DOHH2 (cell line): ENCODE measurements at regions not wholly inside any gene's neighbourhood (a gene's known extent, or its start where the extent isn't known, plus 50 kb on each side); places are given as distances from the start of the nearest gene placed in this dataset.

ENCODE experiments used
- H3F3A ChIP-seq: fragments of 200-600 bp; sonication (generic), shearing (Covaris generic); 2 replicates; pipeline ENCODE4 v1.6.0; 2016; ENCODE audit warnings: antibody characterized with exemption, mild to moderate bottlenecking; ENCODE audit not compliant: control insufficient read depth, insufficient read depth
- H3K27ac ChIP-seq: fragments of 200-600 bp; sonication (generic); 2 replicates; pipeline ENCODE4 v1.5.1; 2014; ENCODE audit warnings: low read depth, mild to moderate bottlenecking, low read length, moderate library complexity
- H3K27me3 ChIP-seq: fragments of 200-600 bp; sonication (generic); 2 replicates; pipeline ENCODE4 v1.6.1; 2014; ENCODE audit warnings: mild to moderate bottlenecking, low read length, mixed read lengths; ENCODE audit not compliant: control insufficient read depth
- H3K36me3 ChIP-seq: fragments of 200-600 bp; sonication (generic); 2 replicates; pipeline ENCODE4 v1.6.1; 2014; ENCODE audit warnings: mild to moderate bottlenecking, low read length, moderate library complexity, mixed read lengths; ENCODE audit not compliant: control insufficient read depth
- H3K4me1 ChIP-seq: fragments of 200-600 bp; sonication (generic); 2 replicates; pipeline ENCODE4 v1.6.1; 2014; ENCODE audit warnings: mild to moderate bottlenecking, low read length, mixed read lengths; ENCODE audit not compliant: control insufficient read depth
- H3K4me2 ChIP-seq: fragments of 200-600 bp; sonication (generic); 2 replicates; pipeline ENCODE4 v1.6.0; 2014; ENCODE audit warnings: mild to moderate bottlenecking, low read length, moderate library complexity
- H3K4me3 ChIP-seq: fragments of 200-600 bp; sonication (generic); 2 replicates; pipeline ENCODE4 v1.5.1; 2014; ENCODE audit warnings: mild to moderate bottlenecking, low read length, mixed read lengths
- H3K79me2 ChIP-seq: fragments of 200-600 bp; sonication (generic); 2 replicates; pipeline ENCODE4 v1.6.1; 2014; ENCODE audit warnings: mild to moderate bottlenecking, low read length, mixed read lengths; ENCODE audit not compliant: control insufficient read depth
- H3K9me2 ChIP-seq: fragments of 200-600 bp; sonication (generic); replicated peaks from 2 replicates; pipeline ENCODE4 v1.6.1; 2014; ENCODE audit warnings: mild to moderate bottlenecking, low read length, mixed read lengths; ENCODE audit not compliant: control insufficient read depth
- H3K9me3 ChIP-seq: fragments of 200-600 bp; sonication (generic); 2 replicates; pipeline ENCODE4 v1.6.1; 2014; ENCODE audit warnings: antibody characterized with exemption, low read length, mixed read lengths; ENCODE audit not compliant: control insufficient read depth, insufficient read depth
- H4K20me1 ChIP-seq: fragments of 200-600 bp; sonication (generic); 2 replicates; pipeline ENCODE4 v1.6.0; 2014; ENCODE audit warnings: low read depth, mild to moderate bottlenecking, antibody characterized with exemption, low read length, moderate library complexity; ENCODE audit not compliant: control insufficient read depth, insufficient read depth
- EZH2phosphoT487 ChIP-seq: fragments of 200-600 bp; sonication (generic); IDR thresholded peaks from 2 replicates; pipeline ENCODE4 v1.6.1; 2017; ENCODE audit warnings: borderline replicate concordance, mild to moderate bottlenecking, antibody characterized with exemption, low read length, moderate library complexity, mixed read lengths
- TF ChIP-seq, protein P1 (sequence below): fragments of 200-600 bp; sonication (generic); IDR thresholded peaks from one replicate; pipeline ENCODE4 v1.5.1; 2014; ENCODE audit warnings: antibody characterized with exemption, mild to moderate bottlenecking, low read depth, low read length; ENCODE audit not compliant: poor library complexity, severe bottlenecking

DNA sequence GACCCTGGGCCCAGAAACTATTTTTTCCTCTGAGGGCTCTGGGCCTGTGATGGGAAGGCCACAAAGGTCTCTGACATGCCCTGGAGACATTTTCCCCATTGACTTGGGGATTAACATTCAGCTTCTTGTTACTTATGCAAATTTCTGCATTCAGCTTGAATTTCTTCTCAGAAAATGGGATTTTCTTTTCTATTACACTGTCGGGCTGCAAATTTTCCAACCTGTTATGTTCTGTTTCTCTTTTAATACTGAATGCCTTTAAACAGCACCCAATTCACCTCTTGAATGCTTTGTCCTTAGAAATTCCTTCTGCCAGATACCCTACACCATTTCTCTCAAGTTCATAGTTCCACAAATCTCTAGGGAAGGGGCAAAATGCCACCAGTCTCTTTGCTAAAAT is 241.0 kb downstream of the HNMT start:
- Histone ChIP-seq H3K36me3 (no peaks in the 10 kb centered on the region), H3K9me3 (no peaks in the 10 kb centered on the region), H3K9me2 (no peaks in the 10 kb centered on the region), H3K4me1 (no peaks in the 10 kb centered on the region), H4K20me1 (no peaks in the 10 kb centered on the region), H3K27me3 (no peaks in the 10 kb centered on the region), H3K27ac (no peak overlapping the region), H3K4me2 (no peak overlapping the region), H3K4me3 (no peak overlapping the region), H3F3A (no peaks in the 10 kb centered on the region), H3K79me2 (no peaks in the 10 kb centered on the region)
- TF ChIP-seq EZH2phosphoT487: no peak
- TF ChIP-seq, protein P1, sequence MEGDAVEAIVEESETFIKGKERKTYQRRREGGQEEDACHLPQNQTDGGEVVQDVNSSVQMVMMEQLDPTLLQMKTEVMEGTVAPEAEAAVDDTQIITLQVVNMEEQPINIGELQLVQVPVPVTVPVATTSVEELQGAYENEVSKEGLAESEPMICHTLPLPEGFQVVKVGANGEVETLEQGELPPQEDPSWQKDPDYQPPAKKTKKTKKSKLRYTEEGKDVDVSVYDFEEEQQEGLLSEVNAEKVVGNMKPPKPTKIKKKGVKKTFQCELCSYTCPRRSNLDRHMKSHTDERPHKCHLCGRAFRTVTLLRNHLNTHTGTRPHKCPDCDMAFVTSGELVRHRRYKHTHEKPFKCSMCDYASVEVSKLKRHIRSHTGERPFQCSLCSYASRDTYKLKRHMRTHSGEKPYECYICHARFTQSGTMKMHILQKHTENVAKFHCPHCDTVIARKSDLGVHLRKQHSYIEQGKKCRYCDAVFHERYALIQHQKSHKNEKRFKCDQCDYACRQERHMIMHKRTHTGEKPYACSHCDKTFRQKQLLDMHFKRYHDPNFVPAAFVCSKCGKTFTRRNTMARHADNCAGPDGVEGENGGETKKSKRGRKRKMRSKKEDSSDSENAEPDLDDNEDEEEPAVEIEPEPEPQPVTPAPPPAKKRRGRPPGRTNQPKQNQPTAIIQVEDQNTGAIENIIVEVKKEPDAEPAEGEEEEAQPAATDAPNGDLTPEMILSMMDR: no peak

DNA sequence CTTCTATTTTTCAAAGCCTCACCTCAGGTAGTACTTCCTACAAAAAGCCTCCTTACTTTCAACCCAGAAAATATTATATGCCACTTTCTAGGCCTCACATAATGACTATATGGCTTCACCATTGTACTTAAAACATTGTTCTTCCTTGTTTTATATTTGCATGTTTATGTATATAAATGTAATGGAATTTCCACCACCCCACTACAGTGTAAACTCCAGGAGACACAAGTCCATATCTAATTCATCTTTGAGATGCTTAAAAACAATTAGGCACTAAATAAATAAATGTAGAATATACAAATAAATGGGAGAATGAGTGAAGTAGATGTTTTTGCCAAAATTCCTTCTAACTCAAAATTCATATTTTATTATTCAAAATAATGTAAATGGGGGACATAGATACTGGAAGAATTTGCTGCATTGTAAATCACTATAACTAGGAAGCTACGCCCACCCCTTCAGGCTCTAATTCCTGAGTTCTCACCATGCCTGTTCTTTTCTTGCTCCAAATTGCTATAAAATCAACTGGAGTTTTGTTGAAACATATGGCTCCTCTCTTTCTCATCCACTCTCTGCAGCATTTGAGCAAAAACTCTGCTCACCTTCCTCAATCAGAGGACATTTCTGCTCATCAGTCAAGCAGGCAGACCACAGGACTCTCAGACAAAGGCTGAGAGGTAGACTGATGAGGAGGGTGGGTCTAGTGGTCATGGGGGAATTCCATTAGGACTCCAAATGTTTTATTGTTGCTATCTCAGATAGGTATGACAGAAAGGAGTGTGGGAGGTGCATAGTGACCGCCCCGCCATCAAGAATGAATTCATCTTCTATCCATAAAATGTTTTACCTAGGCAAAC is 243.0 kb downstream of the HNMT start:
- no peaks in the 10 kb centered on the region for H3K4me1 ChIP-seq
- H3K27ac ChIP-seq: no peak overlapping the region
- no peaks in the 10 kb centered on the region for H3F3A ChIP-seq
- H3K36me3 ChIP-seq: no peaks in the 10 kb centered on the region
- H4K20me1 ChIP-seq: no peaks in the 10 kb centered on the region
- no peak overlapping the region for H3K4me2 ChIP-seq
- no peaks in the 10 kb centered on the region for H3K79me2 ChIP-seq
- H3K9me2 ChIP-seq: no peaks in the 10 kb centered on the region
- no peaks in the 10 kb centered on the region for H3K27me3 ChIP-seq
- H3K9me3 ChIP-seq: no peaks in the 10 kb centered on the region
- TF ChIP-seq, protein P1: no peak
- no peak for TF ChIP-seq EZH2phosphoT487
- H3K4me3 ChIP-seq: no peak overlapping the region

DNA sequence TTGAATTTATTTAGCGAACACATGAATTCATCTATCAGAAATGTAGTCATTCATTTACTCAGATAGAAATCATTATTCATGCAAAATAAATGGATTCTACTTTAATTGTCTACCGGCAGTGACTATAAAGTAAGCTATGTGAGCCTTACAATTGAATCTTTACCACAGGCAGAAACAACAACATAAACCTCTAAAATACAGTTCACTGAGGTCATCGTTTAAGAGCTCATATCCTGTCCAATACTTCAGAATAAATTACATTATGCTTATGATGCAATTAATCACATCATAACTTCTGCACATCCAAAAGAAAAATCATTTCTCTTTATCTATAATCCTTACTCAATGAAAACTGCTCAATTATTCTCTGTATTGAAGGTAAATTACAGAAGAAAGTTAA is 244.7 kb downstream of the HNMT start:
- Histone ChIP-seq H3K4me1 (no peaks in the 10 kb centered on the region), H3K9me2 (no peaks in the 10 kb centered on the region), H3K27me3 (no peaks in the 10 kb centered on the region), H3K9me3 (no peaks in the 10 kb centered on the region), H3K27ac (no peak overlapping the region), H3K4me3 (no peak overlapping the region), H3F3A (no peaks in the 10 kb centered on the region), H3K4me2 (no peak overlapping the region), H3K36me3 (no peaks in the 10 kb centered on the region), H4K20me1 (no peaks in the 10 kb centered on the region), H3K79me2 (no peaks in the 10 kb centered on the region)
- no peak for TF ChIP-seq EZH2phosphoT487
- TF ChIP-seq, protein P1: no peak
